ENCODE measurements at regions not wholly inside any gene's neighbourhood (a gene's known extent, or its start where the extent isn't known, plus 50 kb on each side); places are given as distances from the start of the nearest gene placed in this dataset.

DNA sequence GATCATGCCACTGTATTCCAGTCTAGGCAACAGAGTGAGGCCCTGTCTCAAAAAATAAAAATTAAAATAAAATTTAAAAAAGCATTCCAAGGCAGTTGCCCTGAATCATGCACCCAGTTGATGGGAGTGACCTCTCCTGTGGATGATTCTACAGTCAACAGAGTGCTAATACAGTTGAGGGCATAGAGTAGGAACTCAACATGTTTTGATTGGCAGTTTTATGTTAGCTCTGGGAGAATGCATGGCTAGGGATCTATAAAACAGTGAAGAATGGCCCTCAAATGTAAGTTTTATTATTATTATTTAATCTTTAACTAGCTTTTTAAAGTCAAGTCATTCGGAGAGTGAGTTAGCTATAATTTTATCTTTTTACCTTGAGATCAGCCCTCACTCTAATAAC, 228.5 kb upstream of the ITGA4 start:
- TF ChIP-seq, protein P1, sequence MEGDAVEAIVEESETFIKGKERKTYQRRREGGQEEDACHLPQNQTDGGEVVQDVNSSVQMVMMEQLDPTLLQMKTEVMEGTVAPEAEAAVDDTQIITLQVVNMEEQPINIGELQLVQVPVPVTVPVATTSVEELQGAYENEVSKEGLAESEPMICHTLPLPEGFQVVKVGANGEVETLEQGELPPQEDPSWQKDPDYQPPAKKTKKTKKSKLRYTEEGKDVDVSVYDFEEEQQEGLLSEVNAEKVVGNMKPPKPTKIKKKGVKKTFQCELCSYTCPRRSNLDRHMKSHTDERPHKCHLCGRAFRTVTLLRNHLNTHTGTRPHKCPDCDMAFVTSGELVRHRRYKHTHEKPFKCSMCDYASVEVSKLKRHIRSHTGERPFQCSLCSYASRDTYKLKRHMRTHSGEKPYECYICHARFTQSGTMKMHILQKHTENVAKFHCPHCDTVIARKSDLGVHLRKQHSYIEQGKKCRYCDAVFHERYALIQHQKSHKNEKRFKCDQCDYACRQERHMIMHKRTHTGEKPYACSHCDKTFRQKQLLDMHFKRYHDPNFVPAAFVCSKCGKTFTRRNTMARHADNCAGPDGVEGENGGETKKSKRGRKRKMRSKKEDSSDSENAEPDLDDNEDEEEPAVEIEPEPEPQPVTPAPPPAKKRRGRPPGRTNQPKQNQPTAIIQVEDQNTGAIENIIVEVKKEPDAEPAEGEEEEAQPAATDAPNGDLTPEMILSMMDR (IDR thresholded peaks at IDR 0.05; ENCODE audit: control insufficient read depth, insufficient read depth, low read depth, low read length, missing control alignments) = no peak
- H3K4me3 ChIP-seq (ENCODE audit: control insufficient read depth, low read depth, low read length) = no peak overlapping the region
- no peak for DNase-seq (ENCODE audit: low read depth)

DNA sequence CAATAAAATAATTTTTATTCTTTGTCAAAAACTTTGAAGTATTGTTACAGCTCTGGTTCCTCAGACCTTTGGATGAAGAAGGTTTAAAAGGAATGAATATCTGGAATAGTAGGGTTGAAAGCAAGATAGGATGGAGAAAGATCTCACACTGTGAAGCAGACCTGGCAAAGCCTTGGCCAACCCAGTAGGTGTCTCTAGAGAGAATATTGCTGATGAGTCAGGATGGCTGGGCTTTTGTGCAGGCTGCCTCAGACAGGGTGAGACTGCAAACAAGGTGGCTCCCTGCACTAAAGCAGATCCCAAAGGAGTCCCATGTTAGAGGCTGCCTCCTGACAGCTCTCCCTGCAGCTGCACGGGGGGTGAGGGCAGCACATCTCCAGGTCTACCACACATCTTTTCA, 226.0 kb upstream of the ITGA4 start:
- TF ChIP-seq, protein P1 (IDR thresholded peaks at IDR 0.05; ENCODE audit: control insufficient read depth, insufficient read depth, low read depth, low read length, missing control alignments) = no peak
- DNase-seq (ENCODE audit: low read depth) = no peak
- no peak overlapping the region for H3K4me3 ChIP-seq (ENCODE audit: control insufficient read depth, low read depth, low read length)

DNA sequence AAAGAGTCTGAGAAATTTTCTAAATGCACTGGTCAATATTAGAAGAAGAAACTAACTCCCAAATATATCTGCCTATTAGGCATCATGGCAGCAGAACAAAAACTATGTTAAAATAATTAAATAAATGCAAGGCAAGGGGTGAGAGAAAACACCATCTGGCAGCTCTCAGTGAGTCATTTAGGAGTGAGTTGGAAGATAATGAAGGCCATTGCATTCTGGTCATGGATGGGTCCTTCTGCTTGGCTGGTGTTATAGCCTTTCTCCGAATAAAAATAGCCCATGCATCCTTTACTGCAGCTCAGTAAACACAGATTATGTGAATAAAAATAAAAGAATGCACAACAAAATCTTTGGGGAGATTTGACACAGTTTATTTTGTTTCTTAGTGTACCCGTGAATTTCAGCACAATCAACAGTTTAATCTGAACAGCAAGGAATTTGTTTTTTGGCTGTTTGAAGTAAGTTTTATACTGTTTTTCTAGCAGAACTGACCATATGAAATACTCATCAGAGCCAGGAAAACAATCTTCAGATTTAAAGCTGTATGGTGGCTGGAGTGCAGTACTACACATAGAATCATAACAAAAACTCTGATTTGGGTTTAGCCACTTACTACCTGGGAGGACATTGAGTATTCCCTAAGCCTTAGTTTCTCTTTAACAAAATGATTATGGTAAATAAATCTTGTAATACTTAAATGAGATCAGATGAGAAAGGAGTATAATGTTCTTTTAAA, 225.1 kb upstream of the ITGA4 start:
- no peak overlapping the region for H3K4me3 ChIP-seq (ENCODE audit: control insufficient read depth, low read depth, low read length)
- TF ChIP-seq, protein P1 (IDR thresholded peaks at IDR 0.05; ENCODE audit: control insufficient read depth, insufficient read depth, low read depth, low read length, missing control alignments) = no peak
- DNase-seq (ENCODE audit: low read depth) = no peak

DNA sequence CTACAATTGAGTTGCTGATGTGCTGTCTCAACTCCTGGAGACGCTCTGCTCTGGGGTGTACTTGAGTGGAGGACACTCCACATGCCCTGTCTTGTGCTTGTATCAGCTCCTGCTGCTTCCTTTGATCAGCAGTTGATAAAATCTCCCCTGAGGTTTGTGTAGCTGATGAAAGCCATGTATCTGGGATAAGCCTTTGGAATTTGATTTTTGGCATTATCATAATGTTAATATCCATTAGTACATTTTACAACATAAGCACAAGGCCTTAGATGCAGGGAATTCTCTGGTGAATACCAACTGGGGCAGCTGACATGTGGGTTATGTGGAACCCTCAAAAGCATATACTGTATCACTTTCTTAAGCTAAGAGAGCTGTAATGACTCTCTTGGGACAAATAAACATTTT, 222.7 kb upstream of the ITGA4 start:
- no peak for DNase-seq (ENCODE audit: low read depth)
- H3K4me3 ChIP-seq (ENCODE audit: control insufficient read depth, low read depth, low read length) = no peak overlapping the region

DNA sequence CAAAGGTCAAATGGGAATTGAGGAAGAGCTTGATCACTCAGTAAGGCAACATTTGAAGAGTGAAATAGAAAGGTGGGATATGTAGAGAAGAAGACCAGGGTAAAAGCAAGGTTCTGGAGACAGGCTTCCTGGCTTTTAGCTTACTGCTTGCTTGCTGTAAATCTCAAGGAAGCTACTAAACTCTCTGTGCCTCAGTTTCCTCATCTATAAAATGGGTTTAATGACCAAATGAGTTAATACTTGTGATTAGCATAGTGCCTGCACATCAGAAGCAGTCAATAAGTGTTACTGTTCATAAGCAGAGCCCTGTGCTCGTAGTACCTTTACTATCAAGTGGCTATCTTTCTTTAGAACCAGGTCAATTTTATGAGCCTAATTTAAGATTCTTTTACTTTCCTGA, 222.2 kb upstream of the ITGA4 start:
- DNase-seq (ENCODE audit: low read depth) = no peak
- H3K4me3 ChIP-seq (ENCODE audit: control insufficient read depth, low read depth, low read length) = no peak overlapping the region
- TF ChIP-seq, protein P1 (IDR thresholded peaks at IDR 0.05; ENCODE audit: control insufficient read depth, insufficient read depth, low read depth, low read length, missing control alignments) = no peak

More for the DNA sequence above, 222.7 kb upstream of the ITGA4 start:
- TF ChIP-seq, protein P1 (IDR thresholded peaks at IDR 0.05; ENCODE audit: control insufficient read depth, insufficient read depth, low read depth, low read length, missing control alignments) = no peak

DNA sequence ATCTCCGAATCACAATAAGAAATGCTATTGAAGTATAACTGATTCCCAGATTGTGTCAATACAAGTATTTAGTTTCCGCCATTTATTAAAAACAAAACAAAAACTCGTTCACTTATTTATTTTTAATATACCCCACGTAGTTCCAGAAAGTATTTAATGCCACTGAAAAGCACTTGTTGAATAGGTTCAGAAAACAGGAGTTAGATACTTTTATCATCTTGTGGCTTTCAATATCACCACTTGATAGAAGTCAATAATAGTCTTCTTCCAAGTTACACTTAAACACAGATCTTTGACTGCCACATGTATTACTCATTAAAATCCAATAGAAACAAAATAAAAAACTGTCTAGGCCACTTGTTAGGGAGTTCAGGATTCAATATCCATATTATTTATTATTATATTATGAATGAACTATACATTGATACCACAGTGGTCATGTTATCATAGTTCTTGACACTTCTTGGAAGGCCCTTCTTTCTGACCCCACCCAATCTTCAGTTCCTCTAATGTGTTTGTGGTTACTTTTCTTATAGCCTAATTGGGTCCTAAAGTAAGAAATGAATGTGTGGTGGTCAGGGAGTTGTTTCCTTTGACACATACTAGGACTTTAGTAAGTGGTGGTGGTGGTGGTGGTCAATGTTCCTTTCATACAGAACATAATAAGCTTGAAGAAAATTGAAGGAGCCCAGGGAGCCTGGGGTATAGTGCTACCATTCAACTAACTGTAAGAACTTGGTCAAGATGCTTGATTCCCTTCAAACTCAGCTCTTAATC, 221.3 kb upstream of the ITGA4 start:
- no peak for DNase-seq (ENCODE audit: low read depth)
- TF ChIP-seq, protein P1 (IDR thresholded peaks at IDR 0.05; ENCODE audit: control insufficient read depth, insufficient read depth, low read depth, low read length, missing control alignments) = no peak

More for the DNA sequence above, 221.3 kb upstream of the ITGA4 start:
- no peak overlapping the region for H3K4me3 ChIP-seq (ENCODE audit: control insufficient read depth, low read depth, low read length)
